PC-3 (cell line): ENCODE measurements at regions not wholly inside any gene's neighbourhood (a gene's known extent, or its start where the extent isn't known, plus 50 kb on each side); places are given as distances from the start of the nearest gene placed in this dataset.

ENCODE experiments used
- ATAC-seq: fragments of 200-7000 bp; cut with Tn5 transposase; 2 replicates; pipeline ENCODE4 v1.9.1; 2020; ENCODE audit warnings: mild to moderate bottlenecking, moderate library complexity
- BruUV-seq: library from RNA; stranded (reverse); fragments of 400-500 nt; replicated peaks from 2 replicates; lab custom pipeline; 2021; lab: Mats Ljungman, UMichigan
- CTCF ChIA-PET: fragments of 300-600 bp; sonication (Branson Sonifier 250); formaldehyde crosslinking; loops from one replicate; lab custom pipeline; 2022; ENCODE audit warnings: antibody characterized with exemption; lab: Charles Lee
- POLR2A ChIA-PET: fragments of 300-600 bp; sonication (Branson Sonifier 250); formaldehyde crosslinking; loops from one replicate; lab custom pipeline; 2022; ENCODE audit warnings: antibody characterized with exemption; ENCODE audit not compliant: unreplicated experiment; lab: Charles Lee
- DNase-seq: peaks from one replicate; pipeline ENCODE4 v3.0.0-alpha.2; 2015
- H2AFZ ChIP-seq: fragments of 300-600 bp; sonication (generic); 2 replicates; pipeline ENCODE4 v1.6.0; 2016; ENCODE audit warnings: antibody characterized with exemption, low read length
- H3F3A ChIP-seq: fragments of 300-600 bp; sonication (generic); one replicate; pipeline ENCODE4 v1.6.0; 2017; ENCODE audit warnings: antibody characterized with exemption, low read length, control low read depth, mild to moderate bottlenecking; ENCODE audit not compliant: unreplicated experiment
- H3K27ac ChIP-seq: fragments of 300-600 bp; sonication (generic); 2 replicates; pipeline ENCODE4 v1.5.1; 2016; ENCODE audit warnings: mild to moderate bottlenecking, low read length
- H3K27me3 ChIP-seq: fragments of 300-600 bp; sonication (generic); 2 replicates; pipeline ENCODE4 v1.6.1; 2016; ENCODE audit warnings: low read length, mixed read lengths
- H3K36me3 ChIP-seq: fragments of 300-600 bp; sonication (generic); 2 replicates; pipeline ENCODE4 v1.6.1; 2016; ENCODE audit warnings: low read depth, mixed run types, low read length, mixed read lengths
- H3K4me1 ChIP-seq: fragments of 300-600 bp; sonication (generic); 2 replicates; pipeline ENCODE4 v1.5.1; 2016; ENCODE audit warnings: low read length; ENCODE audit not compliant: insufficient read depth
- H3K4me2 ChIP-seq: fragments of 300-600 bp; sonication (generic); 2 replicates; pipeline ENCODE4 v1.6.0; 2016; ENCODE audit warnings: low read length
- H3K4me3 ChIP-seq: fragments of 300-600 bp; sonication (generic); 2 replicates; pipeline ENCODE4 v1.5.1; 2016; ENCODE audit warnings: mild to moderate bottlenecking, low read length, mixed read lengths
- H3K79me2 ChIP-seq: fragments of 300-600 bp; sonication (generic); 2 replicates; pipeline ENCODE4 v1.6.1; 2017; ENCODE audit warnings: low read length, mixed read lengths
- H3K9ac ChIP-seq: fragments of 300-600 bp; sonication (generic); 2 replicates; pipeline ENCODE4 v1.6.0; 2016; ENCODE audit warnings: mild to moderate bottlenecking, low read length
- H3K9me2 ChIP-seq: fragments of 300-600 bp; sonication (generic); replicated peaks from 2 replicates; pipeline ENCODE4 v1.6.1; 2016; ENCODE audit warnings: mixed run types, low read length, mixed read lengths
- H3K9me3 ChIP-seq: fragments of 300-600 bp; sonication (generic); 2 replicates; pipeline ENCODE4 v1.6.1; 2016; ENCODE audit warnings: low read length, mixed read lengths
- H4K20me1 ChIP-seq: fragments of 300-600 bp; sonication (generic); 2 replicates; pipeline ENCODE4 v1.6.1; 2016; ENCODE audit warnings: low read length, mixed read lengths
- EZH2 ChIP-seq: fragments of 300-600 bp; sonication (generic); IDR thresholded peaks from one replicate; pipeline ENCODE4 v1.6.1; 2017; ENCODE audit warnings: antibody characterized with exemption, mild to moderate bottlenecking, low read length; ENCODE audit not compliant: unreplicated experiment
- EZH2phosphoT487 ChIP-seq: fragments of 300-600 bp; sonication (generic); IDR thresholded peaks from 2 replicates; pipeline ENCODE4 v1.6.1; 2018; ENCODE audit warnings: mild to moderate bottlenecking, antibody characterized with exemption, low read length, borderline replicate concordance
- intact Hi-C: fragments of 100-400 bp; cut with micrococcal nuclease; formaldehyde crosslinking; loops from 2 replicates; pipeline ENCODE4 v1.9.0; 2023
- TF ChIP-seq, protein P1 (sequence below): fragments of 300-600 bp; sonication (generic); conservative IDR thresholded peaks from 2 replicates; pipeline ENCODE4 v1.5.1; 2017; ENCODE audit warnings: antibody characterized with exemption, low read depth, mild to moderate bottlenecking, low read length

DNA sequence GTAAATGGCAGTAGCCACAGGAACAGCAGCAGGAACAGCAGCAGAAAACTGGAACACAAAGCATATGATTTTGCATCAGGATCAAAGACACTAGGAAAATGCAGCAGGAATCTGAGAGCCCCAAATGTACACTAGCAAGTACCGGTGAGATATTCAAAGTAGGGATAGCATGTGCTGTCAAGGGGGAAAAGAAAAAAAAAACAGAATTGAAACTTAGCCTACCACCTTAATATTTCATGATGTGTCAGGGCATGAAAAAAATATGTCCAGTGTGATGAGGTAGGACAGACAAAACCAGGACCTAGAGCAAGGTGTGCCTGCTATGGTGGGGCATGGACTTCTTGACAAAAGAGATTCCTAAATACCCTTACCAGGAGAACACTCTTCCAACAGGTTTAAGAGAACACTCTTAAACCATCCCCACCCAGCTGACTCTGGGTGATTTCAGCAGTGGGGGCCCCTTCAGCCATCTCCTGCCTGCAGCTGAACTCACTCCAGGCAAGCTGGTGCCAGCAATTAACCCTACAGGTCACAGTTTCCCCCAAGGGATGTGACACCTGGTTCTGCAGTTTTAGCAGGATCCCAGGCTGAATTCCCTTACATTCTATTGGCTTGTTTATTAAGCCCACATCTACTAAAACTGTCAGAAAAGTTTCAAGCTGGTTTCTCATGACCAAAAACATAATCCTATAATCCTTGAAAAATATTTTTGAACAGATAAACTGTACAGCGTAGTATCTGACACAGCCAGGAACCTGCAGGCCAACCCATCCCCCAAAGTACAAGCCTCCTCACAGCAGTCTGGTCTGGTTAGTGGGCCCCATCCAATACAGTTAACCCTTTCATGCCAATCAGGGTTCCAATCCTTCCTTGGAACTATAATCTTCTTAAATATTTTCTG, 62.9 kb upstream of the FMR1 start:
- H3K36me3 ChIP-seq, result no peaks in the 10 kb centered on the region
- POLR2A ChIA-PET, result no interaction called here
- no peaks in the 10 kb centered on the region for H3K9me2 ChIP-seq
- no peaks in the 10 kb centered on the region for H4K20me1 ChIP-seq
- no TSS peak for BruUV-seq
- no peaks in the 10 kb centered on the region for H3K4me1 ChIP-seq
- H2AFZ ChIP-seq, result no peak overlapping the region
- CTCF ChIA-PET, result no interaction called here
- H3K9me3 ChIP-seq, result no peaks in the 10 kb centered on the region
- no peak overlapping the region for H3K4me2 ChIP-seq
- intact Hi-C loops, result no loop called here
- no peaks in the 10 kb centered on the region for H3K79me2 ChIP-seq
- H3K9ac ChIP-seq, result no peak overlapping the region
- no peaks in the 10 kb centered on the region for H3F3A ChIP-seq
- DNase-seq (no peak), ATAC-seq (no peak)
- no peaks in the 10 kb centered on the region for H3K27me3 ChIP-seq
- TF ChIP-seq, protein P1, sequence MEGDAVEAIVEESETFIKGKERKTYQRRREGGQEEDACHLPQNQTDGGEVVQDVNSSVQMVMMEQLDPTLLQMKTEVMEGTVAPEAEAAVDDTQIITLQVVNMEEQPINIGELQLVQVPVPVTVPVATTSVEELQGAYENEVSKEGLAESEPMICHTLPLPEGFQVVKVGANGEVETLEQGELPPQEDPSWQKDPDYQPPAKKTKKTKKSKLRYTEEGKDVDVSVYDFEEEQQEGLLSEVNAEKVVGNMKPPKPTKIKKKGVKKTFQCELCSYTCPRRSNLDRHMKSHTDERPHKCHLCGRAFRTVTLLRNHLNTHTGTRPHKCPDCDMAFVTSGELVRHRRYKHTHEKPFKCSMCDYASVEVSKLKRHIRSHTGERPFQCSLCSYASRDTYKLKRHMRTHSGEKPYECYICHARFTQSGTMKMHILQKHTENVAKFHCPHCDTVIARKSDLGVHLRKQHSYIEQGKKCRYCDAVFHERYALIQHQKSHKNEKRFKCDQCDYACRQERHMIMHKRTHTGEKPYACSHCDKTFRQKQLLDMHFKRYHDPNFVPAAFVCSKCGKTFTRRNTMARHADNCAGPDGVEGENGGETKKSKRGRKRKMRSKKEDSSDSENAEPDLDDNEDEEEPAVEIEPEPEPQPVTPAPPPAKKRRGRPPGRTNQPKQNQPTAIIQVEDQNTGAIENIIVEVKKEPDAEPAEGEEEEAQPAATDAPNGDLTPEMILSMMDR, result no peak
- no peak for TF ChIP-seq EZH2phosphoT487
- no peak for TF ChIP-seq EZH2
- H3K27ac ChIP-seq, result no peak overlapping the region
- no peak overlapping the region for H3K4me3 ChIP-seq

- Histone ChIP-seq H3K4me3 (no peak overlapping the region), H2AFZ (no peak overlapping the region), H3K36me3 (no peaks in the 10 kb centered on the region), H3K27me3 (no peaks in the 10 kb centered on the region), H3F3A (no peaks in the 10 kb centered on the region), H3K27ac (no peak overlapping the region), H3K9me3 (no peaks in the 10 kb centered on the region), H3K4me2 (no peak overlapping the region), H3K4me1 (no peaks in the 10 kb centered on the region), H4K20me1 (no peaks in the 10 kb centered on the region), H3K9me2 (no peaks in the 10 kb centered on the region), H3K79me2 (no peaks in the 10 kb centered on the region), H3K9ac (no peak overlapping the region)
- BruUV-seq, result no TSS peak
- ATAC-seq (no peak), DNase-seq (no peak)
- POLR2A ChIA-PET, result no interaction called here
- intact Hi-C loops, result no loop called here
- CTCF ChIA-PET, result no interaction called here
- TF ChIP-seq EZH2phosphoT487 (no peak), EZH2 (no peak)
- TF ChIP-seq, protein P1, result no peak
These were observed 60.8 kb upstream of the FMR1 start for GRCh38 chrX:147850875-147851274.

- Histone ChIP-seq H2AFZ (no peak overlapping the region), H3K4me2 (no peak overlapping the region), H3K27ac (no peak overlapping the region), H3F3A (no peaks in the 10 kb centered on the region), H3K79me2 (no peaks in the 10 kb centered on the region), H3K4me1 (no peaks in the 10 kb centered on the region), H3K9ac (no peak overlapping the region), H3K9me2 (no peaks in the 10 kb centered on the region), H3K27me3 (no peaks in the 10 kb centered on the region), H3K9me3 (no peaks in the 10 kb centered on the region), H4K20me1 (no peaks in the 10 kb centered on the region), H3K4me3 (no peak overlapping the region), H3K36me3 (no peaks in the 10 kb centered on the region)
- no peak for TF ChIP-seq EZH2phosphoT487
- TF ChIP-seq EZH2, result no peak
- TF ChIP-seq, protein P1, result no peak
- CTCF ChIA-PET, result no interaction called here
- BruUV-seq, result no TSS peak
- DNase-seq (no peak), ATAC-seq (no peak)
- intact Hi-C loops, result no loop called here
- POLR2A ChIA-PET, result no interaction called here
These were observed 58.0 kb upstream of the FMR1 start for GRCh38 chrX:147853701-147854100.
